Small intestine (tissue), 7 donors: ENCODE measurements at regions not wholly inside any gene's neighbourhood (a gene's known extent, or its start where the extent isn't known, plus 50 kb on each side); places are given as distances from the start of the nearest gene placed in this dataset.

ENCODE experiments used
- DNase-seq, 2 donors: peaks; one replicate each; pipeline versions ENCODE4 v3.0.0 to v3.0.0-alpha.2; 2013
- FAIRE-seq: peaks from 2 replicates; lab custom pipeline; 2012; peaks lifted over from hg19 to GRCh38; lab: Jason Lieb, UNC
- H3K27ac ChIP-seq, 3 donors: one replicate each; pipeline ENCODE4 v1.5.1; 2013; ENCODE audit warnings: low read length in 2 of 3, mild to moderate bottlenecking in 2 of 3, control low read depth in 1 of 3, inconsistent platforms in 1 of 3, low read depth in 1 of 3, moderate library complexity in 1 of 3
- H3K27me3 ChIP-seq, 3 donors: one replicate each; pipeline ENCODE4 v1.6.1; 2013; ENCODE audit warnings: low read length in 3 of 3, inconsistent platforms in 1 of 3; ENCODE audit not compliant: control insufficient read depth in 3 of 3, insufficient read depth in 3 of 3
- H3K36me3 ChIP-seq, 3 donors: one replicate each; pipeline ENCODE4 v1.6.1; 2013; ENCODE audit warnings: low read length in 3 of 3, inconsistent platforms in 1 of 3, low read depth in 1 of 3, mild to moderate bottlenecking in 1 of 3, moderate library complexity in 1 of 3; ENCODE audit not compliant: control insufficient read depth in 3 of 3, insufficient read depth in 2 of 3
- H3K4me1 ChIP-seq, 3 donors: one replicate each; pipeline ENCODE4 v1.6.1; 2013; ENCODE audit warnings: low read length in 2 of 3, inconsistent platforms in 1 of 3, low read depth in 1 of 3, mild to moderate bottlenecking in 1 of 3, moderate library complexity in 1 of 3; ENCODE audit not compliant: control insufficient read depth in 3 of 3, insufficient read depth in 2 of 3
- H3K4me3 ChIP-seq, 3 donors: one replicate each; pipeline ENCODE4 v1.5.1; 2013; ENCODE audit warnings: low read length in 3 of 3, control low read depth in 1 of 3, inconsistent platforms in 1 of 3, low read depth in 1 of 3, mild to moderate bottlenecking in 1 of 3, moderate library complexity in 1 of 3
- H3K9me3 ChIP-seq, 2 donors: one replicate each; pipeline ENCODE4 v1.6.1; 2013; ENCODE audit warnings: low read depth in 1 of 2, low read length in 1 of 2; ENCODE audit not compliant: control insufficient read depth in 2 of 2, insufficient read depth in 1 of 2
- WGBS, 3 donors: extraction: QIAGEN DNeasy Blood & Tissue Kit; methylation state at CpG; one replicate each; pipeline ENCODE4 v1.1.7; 2013; 5-methylcytosine and 5-hydroxymethylcytosine counted together
- donor health status: healthy with polysubstance abuse.
- donor health status: control.
- donor health status: control.
- donor health status: Bipolar disorder and iron deficiency.
- donor health status: healthy.

- H3K36me3 ChIP-seq = no peaks in the 10 kb centered on the region
- H3K4me1 ChIP-seq = peaks cover 0 to 25% (median 0%) of the 10 kb centered on the region in 3 donors
- 65 to 81% (median 73%) methylated on average over 9 of the region's 9 CpGs for WGBS, 3 donors
- no peak overlapping the region for H3K4me3 ChIP-seq
- H3K27me3 ChIP-seq = no peaks in the 10 kb centered on the region
- H3K27ac ChIP-seq = no peak overlapping the region
- peaks cover 0 to 2% of the 10 kb centered on the region in 2 donors for H3K9me3 ChIP-seq
- no peak for DNase-seq
- no peak for FAIRE-seq
Observed at GRCh38 chr2:205924676-205925075, 161.3 kb downstream of the INO80D start.

- 25 to 60% (median 44%) methylated on average over 1 of the region's 1 CpG for WGBS, 3 donors
- FAIRE-seq (no peak), DNase-seq (peak; percentile 33 to 59)
- H3K36me3 ChIP-seq = no peaks in the 10 kb centered on the region
- peaks cover 0 to 37% (median 2%) of the 10 kb centered on the region in 3 donors for H3K4me1 ChIP-seq
- H3K4me3 ChIP-seq = no peak overlapping the region
- peak overlapping the region in 1 of 3 donors; percentile 39 for H3K27ac ChIP-seq
- H3K27me3 ChIP-seq = no peaks in the 10 kb centered on the region
- peaks cover 0 to 14% of the 10 kb centered on the region in 2 donors for H3K9me3 ChIP-seq
Observed at GRCh38 chr2:205915130-205915524, 170.8 kb downstream of the INO80D start.

- peak overlapping the region; percentile 45 to 78 (median 58) for H3K27ac ChIP-seq
- no peaks in the 10 kb centered on the region for H3K27me3 ChIP-seq
- WGBS, 3 donors = 14 to 37% (median 15%) methylated on average over 4 of the region's 4 CpGs
- FAIRE-seq (no peak), DNase-seq (peak; percentile 85 to 86)
- H3K9me3 ChIP-seq = peaks cover 0 to 10% of the 10 kb centered on the region in 2 donors
- no peak overlapping the region for H3K4me3 ChIP-seq
- H3K36me3 ChIP-seq = no peaks in the 10 kb centered on the region
- peaks cover 0 to 38% (median 2%) of the 10 kb centered on the region in 3 donors for H3K4me1 ChIP-seq
Observed at GRCh38 chr2:205914213-205915129, 171.5 kb downstream of the INO80D start.

GRCh38 chr2:205913668-205914067 lies 172.3 kb downstream of the INO80D start:
- no peak overlapping the region for H3K4me3 ChIP-seq
- DNase-seq = peak; percentile 57 to 80
- peaks cover 0 to 7% of the 10 kb centered on the region in 2 donors for H3K9me3 ChIP-seq
- 17 to 59% (median 30%) methylated on average over 1 of the region's 1 CpG for WGBS, 3 donors
- H3K4me1 ChIP-seq = peaks cover 0 to 46% (median 2%) of the 10 kb centered on the region in 3 donors
- FAIRE-seq = no peak
- H3K27me3 ChIP-seq = no peaks in the 10 kb centered on the region
- H3K36me3 ChIP-seq = no peaks in the 10 kb centered on the region
- peak overlapping the region; percentile 8 to 78 (median 45) for H3K27ac ChIP-seq

- no peak for FAIRE-seq
- Histone ChIP-seq H3K4me3 (no peak overlapping the region), H3K4me1 (peaks cover 0 to 44% (median 2%) of the 10 kb centered on the region in 3 donors), H3K27ac (no peak overlapping the region), H3K27me3 (no peaks in the 10 kb centered on the region), H3K9me3 (peaks cover 0 to 7% of the 10 kb centered on the region in 2 donors), H3K36me3 (no peaks in the 10 kb centered on the region)
- DNase-seq = no peak
- WGBS, 3 donors = 91 to 96% (median 92%) methylated on average over 2 of the region's 2 CpGs
Observed at GRCh38 chr2:205911306-205911705, 174.7 kb downstream of the INO80D start.

GRCh38 chr2:205909184-205909572 lies 176.8 kb downstream of the INO80D start:
- peak overlapping the region in 1 of 3 donors; percentile 23 for H3K27ac ChIP-seq
- H3K4me1 ChIP-seq = peaks cover 0 to 26% (median 0%) of the 10 kb centered on the region in 3 donors
- FAIRE-seq (no peak), DNase-seq (peak in 1 of 2 donors; percentile 49)
- H3K9me3 ChIP-seq = peaks cover 0 to 7% of the 10 kb centered on the region in 2 donors
- H3K4me3 ChIP-seq = no peak overlapping the region
- H3K27me3 ChIP-seq = no peaks in the 10 kb centered on the region
- WGBS, 3 donors = 66 to 74% (median 70%) methylated on average over 6 of the region's 6 CpGs
- H3K36me3 ChIP-seq = no peaks in the 10 kb centered on the region

- peaks cover 0 to 20% (median 0%) of the 10 kb centered on the region in 3 donors for H3K4me1 ChIP-seq
- peak overlapping the region in 1 of 3 donors; percentile 23 for H3K27ac ChIP-seq
- H3K27me3 ChIP-seq = no peaks in the 10 kb centered on the region
- DNase-seq = no peak
- H3K9me3 ChIP-seq = peaks cover 0 to 7% of the 10 kb centered on the region in 2 donors
- no peaks in the 10 kb centered on the region for H3K36me3 ChIP-seq
- H3K4me3 ChIP-seq = no peak overlapping the region
- 78 to 88% (median 80%) methylated on average over 16 of the region's 16 CpGs for WGBS, 3 donors
- no peak for FAIRE-seq
Observed at GRCh38 chr2:205908212-205909183, 177.5 kb downstream of the INO80D start.

- peaks cover 0 to 7% of the 10 kb centered on the region in 2 donors for H3K9me3 ChIP-seq
- H3K36me3 ChIP-seq = no peaks in the 10 kb centered on the region
- H3K27me3 ChIP-seq = no peaks in the 10 kb centered on the region
- DNase-seq = no peak
- no peak for FAIRE-seq
- H3K4me1 ChIP-seq = peaks cover 0 to 23% (median 0%) of the 10 kb centered on the region in 3 donors
- 91 to 94% (median 94%) methylated on average over 7 of the region's 7 CpGs for WGBS, 3 donors
- no peak overlapping the region for H3K27ac ChIP-seq
- H3K4me3 ChIP-seq = no peak overlapping the region
Observed at GRCh38 chr2:205906419-205906818, 179.6 kb downstream of the INO80D start.
